B cell (primary cell): ENCODE measurements at regions not wholly inside any gene's neighbourhood (a gene's known extent, or its start where the extent isn't known, plus 50 kb on each side); places are given as distances from the start of the nearest gene placed in this dataset.

Experiments used
- ATAC-seq: fragments of 200-7000 bp; cut with Tn5 transposase; one replicate; pipeline ENCODE4 v1.10.0; 2021; ENCODE audit warnings: low read depth, mild to moderate bottlenecking, moderate number of reproducible peaks, moderate library complexity
- CTCF ChIA-PET: fragments of 350-600 bp; sonication (Branson Sonifier 250); formaldehyde crosslinking; loops from one replicate; lab custom pipeline; 2021; ENCODE audit warnings: antibody characterized with exemption, inconsistent platforms; lab: Charles Lee
- POLR2A ChIA-PET: fragments of 350-600 bp; sonication (Branson Sonifier 250); formaldehyde crosslinking; loops from one replicate; lab custom pipeline; 2021; ENCODE audit warnings: antibody characterized with exemption; lab: Charles Lee
- DNase-seq: peaks from one replicate; pipeline ENCODE4 v3.0.0; 2013
- H2AFZ ChIP-seq: 2 replicates; pipeline ENCODE4 v1.6.1; 2012; ENCODE audit warnings: mild to moderate bottlenecking, low read depth, low read length; ENCODE audit not compliant: insufficient read depth, poor library complexity, severe bottlenecking
- H3K27ac ChIP-seq, 2 donors: 1 replicate in 1 of 2; 2 replicates in 1 of 2; pipeline ENCODE4 v1.5.1; 2012 to 2013; ENCODE audit warnings: low read length in 2 of 2, mild to moderate bottlenecking in 2 of 2, moderate library complexity in 1 of 2
- H3K27me3 ChIP-seq, 4 experiments: fragments of 200-600 bp in 1 of 4; sonication (generic) in 1 of 4; replicated peaks in 1 of 4; 1 replicate in 2 of 4; 2 replicates in 2 of 4; pipeline versions ENCODE4 v1.6.1 to v1.7.0; 2013 to 2016; ENCODE audit warnings: low read length in 3 of 4, mild to moderate bottlenecking in 2 of 4, mixed read lengths in 1 of 4, moderate library complexity in 1 of 4; ENCODE audit not compliant: insufficient read depth in 4 of 4, control insufficient read depth in 3 of 4; ENCODE audit errors: control extremely low read depth in 1 of 4
- H3K36me3 ChIP-seq, 2 experiments: replicated peaks in 1 of 2; 1 replicate in 1 of 2; 2 replicates in 1 of 2; pipeline versions ENCODE4 v1.6.1 to v1.7.1; 2013; ENCODE audit warnings: low read length in 1 of 2; ENCODE audit not compliant: insufficient read depth in 2 of 2, control insufficient read depth in 1 of 2; ENCODE audit errors: control extremely low read depth in 1 of 2, extremely low read depth in 1 of 2
- H3K4me1 ChIP-seq, 2 donors: fragments of 200-600 bp in 1 of 2; sonication (generic) in 1 of 2; 1 replicate in 1 of 2; 2 replicates in 1 of 2; pipeline versions ENCODE4 v1.5.1 to v1.6.1; 2013 to 2017; ENCODE audit warnings: low read length in 2 of 2; ENCODE audit not compliant: control insufficient read depth in 2 of 2, insufficient read depth in 2 of 2
- H3K4me2 ChIP-seq: replicated peaks from 2 replicates; pipeline ENCODE3; 2012; ENCODE audit warnings: mild to moderate bottlenecking, low read depth, low read length; ENCODE audit not compliant: poor library complexity, severe bottlenecking
- H3K4me3 ChIP-seq, 5 experiments: fragments of 200-600 bp in 1 of 5; sonication (generic) in 1 of 5; 1 replicate in 3 of 5; 2 replicates in 2 of 5; pipeline versions ENCODE4 v1.5.1 to v1.7.0; 2011 to 2016; ENCODE audit warnings: low read length in 4 of 5, mild to moderate bottlenecking in 4 of 5, low read depth in 2 of 5, control low read depth in 1 of 5, moderate library complexity in 1 of 5; ENCODE audit not compliant: insufficient read depth in 1 of 5; ENCODE audit errors: control extremely low read depth in 1 of 5, extremely low read depth in 1 of 5
- H3K79me2 ChIP-seq: fragments of 200-600 bp; sonication (generic); one replicate; pipeline ENCODE4 v1.6.0; 2016; ENCODE audit warnings: low read length; ENCODE audit not compliant: control insufficient read depth, insufficient read depth
- H3K9ac ChIP-seq: fragments of 200-600 bp; sonication (generic); 2 replicates; pipeline ENCODE4 v1.6.1; 2017; ENCODE audit warnings: mild to moderate bottlenecking, low read length, moderate library complexity
- H3K9me3 ChIP-seq, 3 donors: one replicate each; pipeline versions ENCODE4 v1.6.1 to v1.7.1; 2013; ENCODE audit warnings: low read length in 2 of 3; ENCODE audit not compliant: control insufficient read depth in 2 of 3, insufficient read depth in 1 of 3; ENCODE audit errors: control extremely low read depth in 1 of 3
- H4K20me1 ChIP-seq: 2 replicates; pipeline ENCODE4 v1.6.0; 2012; ENCODE audit warnings: mild to moderate bottlenecking, low read length; ENCODE audit not compliant: insufficient read depth, control insufficient read depth, poor library complexity, severe bottlenecking
- H3K27ac Mint-ChIP-seq: one replicate; pipeline ENCODE4 v1.8.0; 2021; ENCODE audit warnings: mixed read lengths
- H3K27me3 Mint-ChIP-seq: one replicate; pipeline ENCODE4 v1.8.0; 2021; ENCODE audit warnings: mixed read lengths
- H3K4me1 Mint-ChIP-seq: one replicate; pipeline ENCODE4 v1.8.0; 2021; ENCODE audit warnings: mixed read lengths
- H3K4me3 Mint-ChIP-seq: one replicate; pipeline ENCODE4 v1.8.0; 2021; ENCODE audit warnings: mixed read lengths
- H3K9me3 Mint-ChIP-seq: one replicate; pipeline ENCODE4 v1.8.0; 2022; ENCODE audit warnings: mixed read lengths; ENCODE audit not compliant: insufficient read depth
- EZH2 ChIP-seq: IDR thresholded peaks from 2 replicates; pipeline ENCODE4 v1.6.1; 2012; ENCODE audit warnings: borderline replicate concordance, low read depth, mild to moderate bottlenecking, moderate library complexity, low read length; ENCODE audit not compliant: insufficient read depth, poor library complexity, severe bottlenecking
- WGBS: methylation state at CpG from one replicate; pipeline ENCODE4 v1.1.5; 2013; ENCODE audit warnings: missing lambda C conversion rate; ENCODE audit not compliant: insufficient coverage; 5-methylcytosine and 5-hydroxymethylcytosine counted together
- intact Hi-C: fragments of 100-400 bp; cut with micrococcal nuclease; formaldehyde crosslinking; loops from one replicate; pipeline ENCODE4 v1.10.0; 2022
- TF ChIP-seq, protein P1 (sequence below): fragments of 200-600 bp; IDR thresholded peaks from one replicate; pipeline ENCODE4 v1.8.0; 2022; ENCODE audit warnings: antibody characterized with exemption, mild to moderate bottlenecking

GRCh38 chr16:82317411-82318167, 147.6 kb upstream of the MPHOSPH6 start:
- 92% methylated on average over 7 of the region's 7 CpGs for WGBS
- no peak overlapping the region for H2AFZ ChIP-seq
- DNase-seq (no peak), ATAC-seq (no peak)
- intact Hi-C loops, result no loop called here
- H3K9me3 Mint-ChIP-seq, result no peaks in the 10 kb centered on the region
- no peaks in the 10 kb centered on the region for H3K36me3 ChIP-seq
- no peaks in the 10 kb centered on the region for H3K79me2 ChIP-seq
- TF ChIP-seq, protein P1, sequence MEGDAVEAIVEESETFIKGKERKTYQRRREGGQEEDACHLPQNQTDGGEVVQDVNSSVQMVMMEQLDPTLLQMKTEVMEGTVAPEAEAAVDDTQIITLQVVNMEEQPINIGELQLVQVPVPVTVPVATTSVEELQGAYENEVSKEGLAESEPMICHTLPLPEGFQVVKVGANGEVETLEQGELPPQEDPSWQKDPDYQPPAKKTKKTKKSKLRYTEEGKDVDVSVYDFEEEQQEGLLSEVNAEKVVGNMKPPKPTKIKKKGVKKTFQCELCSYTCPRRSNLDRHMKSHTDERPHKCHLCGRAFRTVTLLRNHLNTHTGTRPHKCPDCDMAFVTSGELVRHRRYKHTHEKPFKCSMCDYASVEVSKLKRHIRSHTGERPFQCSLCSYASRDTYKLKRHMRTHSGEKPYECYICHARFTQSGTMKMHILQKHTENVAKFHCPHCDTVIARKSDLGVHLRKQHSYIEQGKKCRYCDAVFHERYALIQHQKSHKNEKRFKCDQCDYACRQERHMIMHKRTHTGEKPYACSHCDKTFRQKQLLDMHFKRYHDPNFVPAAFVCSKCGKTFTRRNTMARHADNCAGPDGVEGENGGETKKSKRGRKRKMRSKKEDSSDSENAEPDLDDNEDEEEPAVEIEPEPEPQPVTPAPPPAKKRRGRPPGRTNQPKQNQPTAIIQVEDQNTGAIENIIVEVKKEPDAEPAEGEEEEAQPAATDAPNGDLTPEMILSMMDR, result no peak
- TF ChIP-seq EZH2, result no peak
- H3K27me3 ChIP-seq, result no peaks in the 10 kb centered on the region
- no peaks in the 10 kb centered on the region for H3K9me3 ChIP-seq
- no peak overlapping the region for H3K4me2 ChIP-seq
- no peaks in the 10 kb centered on the region for H3K4me1 ChIP-seq
- H3K4me1 Mint-ChIP-seq, result no peaks in the 10 kb centered on the region
- H4K20me1 ChIP-seq, result no peaks in the 10 kb centered on the region
- H3K9ac ChIP-seq, result no peak overlapping the region
- H3K27ac ChIP-seq, result no peak overlapping the region
- H3K4me3 ChIP-seq, result no peak overlapping the region
- peaks cover 14% of the 10 kb centered on the region for H3K27me3 Mint-ChIP-seq
- ChIA-PET CTCF (interaction anchor here (1.0 kb wide), 1 partner anchor 54 kb away, joined by 3 read pairs; no protein-coding TSS in a partner anchor), POLR2A (no interaction called here)
- H3K4me3 Mint-ChIP-seq, result no peak overlapping the region
- H3K27ac Mint-ChIP-seq, result no peak overlapping the region

- WGBS, result no CpG with 5 or more reads among the region's 1 CpG
- peaks cover 23% of the 10 kb centered on the region for H3K27me3 Mint-ChIP-seq
- H3K4me2 ChIP-seq, result no peak overlapping the region
- POLR2A ChIA-PET, result no interaction called here
- no peak overlapping the region for H3K27ac ChIP-seq
- no peak overlapping the region for H3K9ac ChIP-seq
- no peaks in the 10 kb centered on the region for H3K36me3 ChIP-seq
- intact Hi-C loops, result no loop called here
- no peaks in the 10 kb centered on the region for H3K4me1 Mint-ChIP-seq
- CTCF ChIA-PET, result no interaction called here
- no peak overlapping the region for H3K4me3 Mint-ChIP-seq
- H3K9me3 ChIP-seq, result peaks cover 0 to 3% (median 0%) of the 10 kb centered on the region in 3 donors
- H3K27me3 ChIP-seq, result no peaks in the 10 kb centered on the region
- H3K9me3 Mint-ChIP-seq, result no peaks in the 10 kb centered on the region
- H3K79me2 ChIP-seq, result no peaks in the 10 kb centered on the region
- ATAC-seq (no peak), DNase-seq (no peak)
- no peak overlapping the region for H2AFZ ChIP-seq
- H4K20me1 ChIP-seq, result no peaks in the 10 kb centered on the region
- H3K27ac Mint-ChIP-seq, result no peak overlapping the region
- no peak overlapping the region for H3K4me3 ChIP-seq
- TF ChIP-seq, protein P1, result no peak
- TF ChIP-seq EZH2, result no peak
- no peaks in the 10 kb centered on the region for H3K4me1 ChIP-seq
Observed at GRCh38 chr16:82313754-82314153, 143.7 kb upstream of the MPHOSPH6 start.
